ENCODE measurements at regions not wholly inside any gene's neighbourhood (a gene's known extent, or its start where the extent isn't known, plus 50 kb on each side); places are given as distances from the start of the nearest gene placed in this dataset.

DNA sequence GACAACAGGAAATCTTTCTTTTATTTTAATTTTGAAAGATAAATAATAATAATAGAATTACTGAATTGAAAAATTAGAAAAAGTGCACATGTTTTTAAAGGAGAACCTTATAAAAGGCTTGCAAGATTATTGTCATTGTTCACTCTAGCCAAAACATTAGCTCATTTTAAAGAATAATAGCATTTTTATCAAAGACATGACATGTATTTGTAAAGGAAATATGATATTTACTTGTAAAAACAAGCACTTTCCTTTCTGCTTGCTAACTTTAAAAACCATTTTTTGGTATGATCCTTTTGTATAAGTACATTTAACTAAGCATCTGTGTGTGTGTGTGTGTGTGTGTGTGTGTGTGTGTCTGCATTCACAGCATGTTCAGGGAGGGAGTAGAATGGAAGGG is 156.3 kb upstream of the C1orf87 start:
- Histone ChIP-seq H3K9me2 (ENCODE audit: insufficient read depth) (no peaks in the 10 kb centered on the region), H3K79me2 (ENCODE audit: low read depth) (no peaks in the 10 kb centered on the region), H3F3A (ENCODE audit: insufficient read depth, low read depth) (no peaks in the 10 kb centered on the region), H3K4me3 (no peak overlapping the region), H3K9me3 (ENCODE audit: insufficient read depth, low read depth) (peaks cover 6% of the 10 kb centered on the region; the same call in 1 of the 2 replicates), H3K27ac (no peak overlapping the region), H3K4me2 (no peak overlapping the region), H2AFZ (no peak overlapping the region), H4K20me1 (ENCODE audit: insufficient read depth) (no peaks in the 10 kb centered on the region), H3K36me3 (ENCODE audit: low read depth) (no peaks in the 10 kb centered on the region), H3K27me3 (ENCODE audit: insufficient read depth, low read depth) (no peaks in the 10 kb centered on the region), H3K4me1 (replicated peaks; ENCODE audit: insufficient read depth) (peaks cover 8% of the 10 kb centered on the region)
- TF ChIP-seq EZH2 (IDR thresholded peaks at IDR 0.05; ENCODE audit: low read depth) = no peak
- intact Hi-C loops (cut with micrococcal nuclease; ENCODE audit: unreplicated experiment) = no loop called here
- CTCF ChIA-PET = no interaction called here
- DNase-seq = no peak
- no TSS peak for BruUV-seq (replicated peaks)
- POLR2A ChIA-PET (ENCODE audit: unreplicated experiment) = no interaction called here

- H3K4me2 ChIP-seq = no peak overlapping the region
- no peaks in the 10 kb centered on the region for H3K27me3 ChIP-seq (ENCODE audit: insufficient read depth, low read depth)
- no peak overlapping the region for H3K4me3 ChIP-seq
- no peak overlapping the region for H2AFZ ChIP-seq
- H3K36me3 ChIP-seq (ENCODE audit: low read depth) = no peaks in the 10 kb centered on the region
- peaks cover 8% of the 10 kb centered on the region for H3K4me1 ChIP-seq (replicated peaks; ENCODE audit: insufficient read depth)
- intact Hi-C loops (cut with micrococcal nuclease; ENCODE audit: unreplicated experiment) = no loop called here
- peaks cover 6% of the 10 kb centered on the region; the same call in 1 of the 2 replicates for H3K9me3 ChIP-seq (ENCODE audit: insufficient read depth, low read depth)
- H3K79me2 ChIP-seq (ENCODE audit: low read depth) = no peaks in the 10 kb centered on the region
- ChIA-PET POLR2A (ENCODE audit: unreplicated experiment) (no interaction called here), CTCF (no interaction called here)
- H3K27ac ChIP-seq = 0 out of 2 replicates have a peak overlapping the region, but pooled peaks have one; percentile 0
- TF ChIP-seq EZH2 (IDR thresholded peaks at IDR 0.05; ENCODE audit: low read depth) (no peak), CTCF (conservative IDR thresholded peaks at IDR 0.05) (no peak)
- no peaks in the 10 kb centered on the region for H4K20me1 ChIP-seq (ENCODE audit: insufficient read depth)
- peak in 1 of 2 experiments; percentile 38 for DNase-seq
- no peaks in the 10 kb centered on the region for H3F3A ChIP-seq (ENCODE audit: insufficient read depth, low read depth)
- no TSS peak for BruUV-seq (replicated peaks)
- no peaks in the 10 kb centered on the region for H3K9me2 ChIP-seq (ENCODE audit: insufficient read depth)
Observed at GRCh38 chr1:60228041-60228491, 154.5 kb upstream of the C1orf87 start.

DNA sequence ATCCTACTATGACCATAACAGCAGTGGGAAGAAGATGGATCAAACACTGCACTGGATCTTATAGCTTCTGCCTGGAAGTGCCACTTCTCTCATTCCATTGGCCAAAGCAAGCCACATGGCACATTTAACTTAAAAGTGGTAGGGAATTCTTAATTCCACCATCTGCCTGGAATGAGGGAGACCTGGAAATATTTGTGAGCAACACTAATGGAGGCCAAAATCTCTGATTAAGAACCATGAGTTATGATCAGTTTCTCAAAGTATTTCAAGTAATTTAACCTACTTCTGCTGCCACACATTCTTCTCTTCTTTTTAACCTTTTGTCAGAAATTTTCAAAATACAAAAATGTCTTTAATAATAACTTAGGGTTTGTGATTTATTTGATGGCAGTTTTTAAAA is 154.0 kb upstream of the C1orf87 start:
- peaks cover 8% of the 10 kb centered on the region for H3K4me1 ChIP-seq (replicated peaks; ENCODE audit: insufficient read depth)
- peak overlapping the region; percentile 54; the same call in 1 of the 2 replicates for H2AFZ ChIP-seq

More for the DNA sequence above, 154.0 kb upstream of the C1orf87 start:
- TF ChIP-seq EZH2 (IDR thresholded peaks at IDR 0.05; ENCODE audit: low read depth) (no peak), CTCF (conservative IDR thresholded peaks at IDR 0.05) (no peak)
- Histone ChIP-seq H3K36me3 (ENCODE audit: low read depth) (no peaks in the 10 kb centered on the region), H3K9me2 (ENCODE audit: insufficient read depth) (no peaks in the 10 kb centered on the region), H3K27me3 (ENCODE audit: insufficient read depth, low read depth) (no peaks in the 10 kb centered on the region), H3K27ac (no peak overlapping the region), H4K20me1 (ENCODE audit: insufficient read depth) (no peaks in the 10 kb centered on the region), H3K4me3 (no peak overlapping the region), H3K9me3 (ENCODE audit: insufficient read depth, low read depth) (peaks cover 6% of the 10 kb centered on the region; the same call in 1 of the 2 replicates), H3K4me2 (no peak overlapping the region), H3F3A (ENCODE audit: insufficient read depth, low read depth) (no peaks in the 10 kb centered on the region), H3K79me2 (ENCODE audit: low read depth) (no peaks in the 10 kb centered on the region)
- CTCF ChIA-PET = no interaction called here
- no peak for DNase-seq
- BruUV-seq (replicated peaks) = no TSS peak
- POLR2A ChIA-PET (ENCODE audit: unreplicated experiment) = no interaction called here
- intact Hi-C loops (cut with micrococcal nuclease; ENCODE audit: unreplicated experiment) = no loop called here
